H1 (cell line): ENCODE measurements at regions not wholly inside any gene's neighbourhood (a gene's known extent, or its start where the extent isn't known, plus 50 kb on each side); places are given as distances from the start of the nearest gene placed in this dataset.

Experiments
- CTCF ChIA-PET: fragments of 300-600 bp; sonication (Branson Sonifier 250); formaldehyde crosslinking; loops from one replicate; lab custom pipeline; 2021; ENCODE audit not compliant: partially characterized antibody; lab: Charles Lee
- POLR2A ChIA-PET: fragments of 300-600 bp; sonication (Branson Sonifier 250); formaldehyde crosslinking; loops from one replicate; lab custom pipeline; 2021; ENCODE audit warnings: inconsistent platforms; ENCODE audit not compliant: partially characterized antibody; lab: Charles Lee
- DNase-seq, 2 experiments: peaks; one replicate each; pipeline versions ENCODE4 v3.0.0 to v3.0.0-alpha.2; 2010 to 2022; ENCODE audit warnings: low spot score in 2 of 2, low read depth in 1 of 2, mixed read lengths in 1 of 2
- FAIRE-seq: peaks from 2 replicates; lab custom pipeline; 2011; peaks lifted over from hg19 to GRCh38; lab: Jason Lieb, UNC
- H2AFZ ChIP-seq: 2 replicates; pipeline ENCODE4 v1.8.1; 2012; ENCODE audit warnings: low read length, inconsistent platforms
- H2AK5ac ChIP-seq: 2 replicates; pipeline ENCODE4 v1.6.1; 2013; ENCODE audit warnings: low read depth, low read length
- H2BK120ac ChIP-seq: replicated peaks from 2 replicates; pipeline ENCODE3; 2013; ENCODE audit warnings: low read depth, low read length, inconsistent platforms
- H2BK12ac ChIP-seq: 2 replicates; pipeline ENCODE4 v1.6.1; 2013; ENCODE audit warnings: low read depth, low read length
- H2BK15ac ChIP-seq: 2 replicates; pipeline ENCODE4 v1.6.1; 2013; ENCODE audit warnings: low read length
- H2BK20ac ChIP-seq: 2 replicates; pipeline ENCODE4 v1.6.1; 2013; ENCODE audit warnings: low read length
- H2BK5ac ChIP-seq: 2 replicates; pipeline ENCODE4 v1.6.1; 2013; ENCODE audit warnings: low read depth, low read length
- H3K14ac ChIP-seq: 2 replicates; pipeline ENCODE4 v1.6.1; 2013; ENCODE audit warnings: inconsistent platforms; ENCODE audit not compliant: insufficient read length
- H3K18ac ChIP-seq: 2 replicates; pipeline ENCODE4 v1.6.1; 2013; ENCODE audit warnings: low read length; ENCODE audit errors: extremely low read depth
- H3K23ac ChIP-seq: 2 replicates; pipeline ENCODE4 v1.6.1; 2013; ENCODE audit warnings: inconsistent platforms; ENCODE audit not compliant: insufficient read length
- H3K23me2 ChIP-seq: 2 replicates; pipeline ENCODE4 v1.6.1; 2013; ENCODE audit warnings: low read depth, low read length
- H3K27ac ChIP-seq: 2 replicates; pipeline ENCODE4 v1.6.1; 2011; ENCODE audit warnings: low read depth, low read length, inconsistent platforms
- H3K27me3 ChIP-seq, 4 experiments: replicated peaks in 1 of 4; 1 replicate in 1 of 4; 2 replicates in 3 of 4; pipeline versions ENCODE4 v1.6.1 to v1.8.1; 2011 to 2013; ENCODE audit warnings: low read length in 3 of 4, mild to moderate bottlenecking in 3 of 4, inconsistent platforms in 2 of 4, mixed read lengths in 2 of 4, moderate library complexity in 1 of 4; ENCODE audit not compliant: control insufficient read depth in 3 of 4, insufficient read depth in 3 of 4; ENCODE audit errors: extremely low read depth in 1 of 4
- H3K36me3 ChIP-seq, 4 experiments: 2 replicates each; pipeline versions ENCODE4 v1.6.1 to v1.8.1; 2011 to 2013; ENCODE audit warnings: mild to moderate bottlenecking in 4 of 4, low read length in 3 of 4, moderate library complexity in 2 of 4, control low read depth in 1 of 4, inconsistent platforms in 1 of 4; ENCODE audit not compliant: insufficient read depth in 4 of 4, control insufficient read depth in 2 of 4
- H3K4ac ChIP-seq: replicated peaks from 2 replicates; pipeline ENCODE3; 2013; ENCODE audit warnings: low read length, low read depth, mixed read lengths, inconsistent platforms; ENCODE audit not compliant: insufficient read length
- H3K4me1 ChIP-seq, 4 experiments: replicated peaks in 1 of 4; 1 replicate in 1 of 4; 2 replicates in 3 of 4; pipeline versions ENCODE4 v1.6.1 to v1.8.1; 2011 to 2013; ENCODE audit warnings: low read length in 3 of 4, inconsistent platforms in 2 of 4, mixed read lengths in 1 of 4; ENCODE audit not compliant: insufficient read depth in 4 of 4, control insufficient read depth in 3 of 4
- H3K4me2 ChIP-seq, 2 experiments: 2 replicates each; pipeline versions ENCODE4 v1.6.1 to v1.8.1; 2011 to 2013; ENCODE audit warnings: low read depth in 2 of 2, low read length in 2 of 2, control low read depth in 1 of 2, inconsistent platforms in 1 of 2, mild to moderate bottlenecking in 1 of 2; ENCODE audit not compliant: insufficient read depth in 1 of 2
- H3K4me3 ChIP-seq, 4 experiments: fragments of 200-600, 300-600 bp in 1 of 4; sonication (generic), shearing (Covaris generic), sonication (Bioruptor Twin) in 1 of 4; 2 replicates each; pipeline versions ENCODE4 v1.5.1 to v1.8.1; 2011 to 2016; ENCODE audit warnings: low read length in 4 of 4, low read depth in 3 of 4, control low read depth in 2 of 4, inconsistent platforms in 2 of 4, mild to moderate bottlenecking in 2 of 4, mixed read lengths in 1 of 4, moderate library complexity in 1 of 4; ENCODE audit not compliant: insufficient read depth in 2 of 4; ENCODE audit errors: extremely low read depth in 1 of 4
- H3K56ac ChIP-seq: replicated peaks from 2 replicates; pipeline ENCODE3; 2013; ENCODE audit warnings: low read depth, mild to moderate bottlenecking, mixed read lengths, low read length, inconsistent platforms; ENCODE audit not compliant: insufficient read length
- H3K79me1 ChIP-seq: 2 replicates; pipeline ENCODE4 v1.6.1; 2013; ENCODE audit warnings: low read depth, low read length, control low read depth
- H3K79me2 ChIP-seq, 2 experiments: 2 replicates each; pipeline versions ENCODE4 v1.6.1 to v1.8.1; 2012 to 2013; ENCODE audit warnings: low read length in 2 of 2, mild to moderate bottlenecking in 2 of 2, inconsistent platforms in 1 of 2; ENCODE audit not compliant: insufficient read depth in 2 of 2, control insufficient read depth in 1 of 2
- H3K9ac ChIP-seq, 4 experiments: replicated peaks in 1 of 4; 1 replicate in 1 of 4; 2 replicates in 3 of 4; pipeline versions ENCODE4 v1.6.1 to v1.8.1; 2011 to 2013; ENCODE audit warnings: low read depth in 3 of 4, low read length in 3 of 4, control low read depth in 2 of 4, mild to moderate bottlenecking in 2 of 4, moderate library complexity in 2 of 4, inconsistent platforms in 1 of 4; ENCODE audit errors: extremely low read depth in 1 of 4
- H3K9me3 ChIP-seq, 2 experiments: 2 replicates each; pipeline versions ENCODE4 v1.6.1 to v1.8.1; 2012 to 2013; ENCODE audit warnings: mild to moderate bottlenecking in 2 of 2, moderate library complexity in 2 of 2, control low read depth in 1 of 2, inconsistent platforms in 1 of 2, low read depth in 1 of 2, low read length in 1 of 2, mixed read lengths in 1 of 2; ENCODE audit not compliant: insufficient read depth in 2 of 2
- H4K20me1 ChIP-seq, 2 experiments: replicated peaks in 1 of 2; 2 replicates each; pipeline versions ENCODE3 to v1.8.1; 2011 to 2013; ENCODE audit warnings: inconsistent platforms in 2 of 2, low read length in 2 of 2, mild to moderate bottlenecking in 1 of 2; ENCODE audit not compliant: insufficient read depth in 2 of 2, control insufficient read depth in 1 of 2
- H4K5ac ChIP-seq: 2 replicates; pipeline ENCODE4 v1.6.1; 2013; ENCODE audit warnings: low read length, low read depth, mixed read lengths, inconsistent platforms; ENCODE audit not compliant: insufficient read length
- H4K8ac ChIP-seq: 2 replicates; pipeline ENCODE4 v1.8.0; 2013; ENCODE audit warnings: mild to moderate bottlenecking, moderate library complexity, low read length, inconsistent platforms; ENCODE audit not compliant: insufficient read depth; ENCODE audit errors: extremely low read depth
- H4K91ac ChIP-seq: replicated peaks from 2 replicates; pipeline ENCODE3; 2013; ENCODE audit warnings: low read length, mixed read lengths, inconsistent platforms; ENCODE audit not compliant: insufficient read length
- ASH2L ChIP-seq: fragments of 200-600, 300-600 bp; sonication (generic); IDR thresholded peaks from one replicate; pipeline ENCODE4 v1.7.1; 2017; ENCODE audit warnings: low read length
- BACH1 ChIP-seq: IDR thresholded peaks from 2 replicates; pipeline ENCODE4 v1.6.1; 2012; ENCODE audit warnings: low read length, improper control_type of control experiment
- EP300 ChIP-seq, 2 experiments: IDR thresholded peaks; 1 replicate in 1 of 2; 2 replicates in 1 of 2; pipeline ENCODE4 v1.6.1; 2011 to 2012; ENCODE audit warnings: low read depth in 2 of 2, low read length in 2 of 2, mild to moderate bottlenecking in 2 of 2, borderline replicate concordance in 1 of 2, inconsistent platforms in 1 of 2, moderate library complexity in 1 of 2
- EZH2 ChIP-seq: fragments of 200-600 bp; sonication (generic); IDR thresholded peaks from 2 replicates; pipeline ENCODE4 v1.7.1; 2012; ENCODE audit warnings: low read depth, mild to moderate bottlenecking, moderate library complexity, low read length, inconsistent platforms; ENCODE audit not compliant: severe bottlenecking
- SAP30 ChIP-seq: fragments of 300-600 bp; sonication (generic); IDR thresholded peaks from 2 replicates; pipeline ENCODE4 v1.7.1; 2012; ENCODE audit warnings: low read length, moderate library complexity, mild to moderate bottlenecking, inconsistent platforms; ENCODE audit not compliant: insufficient read depth, insufficient replicate concordance
- TF ChIP-seq, protein P1 (sequence below): IDR thresholded peaks from 2 replicates; pipeline ENCODE4 v1.6.1; 2012; ENCODE audit warnings: inconsistent platforms

- H2BK120ac ChIP-seq = no peak overlapping the region
- H3K36me3 ChIP-seq = no peaks in the 10 kb centered on the region
- H3K18ac ChIP-seq = no peak overlapping the region
- H3K23ac ChIP-seq = no peak overlapping the region
- no peaks in the 10 kb centered on the region for H3K27me3 ChIP-seq
- H2AK5ac ChIP-seq = no peak overlapping the region
- no peak overlapping the region for H2BK20ac ChIP-seq
- no peak overlapping the region for H3K14ac ChIP-seq
- H3K9me3 ChIP-seq = no peaks in the 10 kb centered on the region; a peak in 1 of 4 replicates
- H3K23me2 ChIP-seq = no peaks in the 10 kb centered on the region
- no peaks in the 10 kb centered on the region for H4K20me1 ChIP-seq
- DNase-seq = no peak
- TF ChIP-seq BACH1 = no peak
- TF ChIP-seq ASH2L = no peak
- TF ChIP-seq, protein P1, sequence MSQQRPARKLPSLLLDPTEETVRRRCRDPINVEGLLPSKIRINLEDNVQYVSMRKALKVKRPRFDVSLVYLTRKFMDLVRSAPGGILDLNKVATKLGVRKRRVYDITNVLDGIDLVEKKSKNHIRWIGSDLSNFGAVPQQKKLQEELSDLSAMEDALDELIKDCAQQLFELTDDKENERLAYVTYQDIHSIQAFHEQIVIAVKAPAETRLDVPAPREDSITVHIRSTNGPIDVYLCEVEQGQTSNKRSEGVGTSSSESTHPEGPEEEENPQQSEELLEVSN = no peak
- TF ChIP-seq EP300 (IDR thresholded peaks at IDR 0.05; ENCODE audit: borderline replicate concordance in 1 of 2, low read depth in 2 of 2, low read length in 2 of 2) = no peak
- no peak for TF ChIP-seq SAP30
- TF ChIP-seq EZH2 = no peak
- TF ChIP-seq, all 59 proteins: peak for 0
- Histone ChIP-seq H2BK12ac (no peak overlapping the region), H3K4me2 (no peak overlapping the region), H3K4me1 (no peaks in the 10 kb centered on the region), H3K56ac (no peak overlapping the region), H3K4me3 (no peak overlapping the region), H4K91ac (no peak overlapping the region), H3K9ac (no peak overlapping the region), H2BK15ac (no peak overlapping the region), H3K27ac (no peak overlapping the region), H2AFZ (0 out of 2 replicates have a peak overlapping the region, but pooled peaks have one; percentile 37), H4K8ac (no peak overlapping the region), H3K4ac (no peak overlapping the region), H4K5ac (no peak overlapping the region), H2BK5ac (no peak overlapping the region), H3K79me2 (no peaks in the 10 kb centered on the region), H3K79me1 (no peaks in the 10 kb centered on the region)
- ChIA-PET CTCF (no interaction called here), POLR2A (no interaction called here)
- FAIRE-seq = no peak
Measured at GRCh38 chr12:87385322-87385721, 643.9 kb downstream of the C12orf50 start.
